KOPT-K1 (cell line): ENCODE measurements at regions not wholly inside any gene's neighbourhood (a gene's known extent, or its start where the extent isn't known, plus 50 kb on each side); places are given as distances from the start of the nearest gene placed in this dataset.

Experiments
- H3K27ac ChIP-seq: fragments of 200-600 bp; sonication (generic); 2 replicates; pipeline ENCODE4 v1.5.1; 2016; ENCODE audit warnings: antibody characterized with exemption, mild to moderate bottlenecking, low read depth, low read length; ENCODE audit not compliant: poor library complexity, severe bottlenecking
- H3K36me3 ChIP-seq: fragments of 200-600 bp; sonication (generic); 2 replicates; pipeline ENCODE4 v1.5.1; 2017; ENCODE audit warnings: antibody characterized with exemption, mild to moderate bottlenecking, low read length, moderate library complexity; ENCODE audit not compliant: insufficient read depth
- H3K9me3 ChIP-seq: fragments of 200-600 bp; sonication (generic); 2 replicates; pipeline ENCODE4 v1.5.1; 2017; ENCODE audit warnings: antibody characterized with exemption, low read length, mild to moderate bottlenecking; ENCODE audit not compliant: insufficient read depth, poor library complexity, severe bottlenecking

DNA sequence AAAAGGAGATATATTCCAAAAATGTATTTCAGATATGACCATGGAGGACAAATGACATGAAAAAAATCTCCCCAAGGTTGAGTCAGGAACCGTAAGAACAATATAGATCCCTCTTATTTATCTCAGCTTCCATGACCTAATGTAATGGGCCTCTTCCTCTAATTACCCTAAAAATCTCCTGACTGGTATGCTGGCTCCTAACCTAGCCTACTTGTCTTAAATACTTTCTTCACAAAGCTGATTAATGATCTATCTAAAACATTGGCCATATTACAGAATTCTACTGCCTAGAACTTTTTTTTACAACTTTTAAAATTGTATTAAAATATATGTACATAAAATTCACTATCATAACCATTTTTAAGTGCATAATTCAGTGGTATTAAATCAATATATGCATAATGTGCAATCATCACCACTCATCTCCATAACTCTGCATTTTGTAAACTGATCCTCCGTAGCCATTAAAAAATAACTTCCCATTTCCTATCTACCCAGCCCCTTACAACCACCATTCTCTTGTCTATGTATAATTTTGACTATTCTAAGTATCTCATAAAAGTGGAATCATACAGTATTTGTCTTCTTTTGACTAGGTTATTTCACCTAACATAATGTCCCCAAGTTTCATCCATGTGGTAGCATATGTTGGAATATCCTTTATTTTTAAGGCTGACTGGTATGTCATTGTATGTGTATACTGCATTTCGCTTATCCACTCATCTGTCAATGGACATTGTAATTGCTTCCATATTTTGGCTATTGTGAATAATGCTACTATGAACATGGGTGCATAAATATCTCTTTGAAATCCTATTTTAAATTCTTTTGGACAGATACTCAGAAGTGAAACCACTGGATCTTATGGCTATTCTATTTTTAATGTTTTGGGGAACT, 464.6 kb downstream of the ADAMTS20 start:
- Histone ChIP-seq H3K27ac (no peak overlapping the region), H3K9me3 (peaks cover 20% of the 10 kb centered on the region), H3K36me3 (no peaks in the 10 kb centered on the region)

DNA sequence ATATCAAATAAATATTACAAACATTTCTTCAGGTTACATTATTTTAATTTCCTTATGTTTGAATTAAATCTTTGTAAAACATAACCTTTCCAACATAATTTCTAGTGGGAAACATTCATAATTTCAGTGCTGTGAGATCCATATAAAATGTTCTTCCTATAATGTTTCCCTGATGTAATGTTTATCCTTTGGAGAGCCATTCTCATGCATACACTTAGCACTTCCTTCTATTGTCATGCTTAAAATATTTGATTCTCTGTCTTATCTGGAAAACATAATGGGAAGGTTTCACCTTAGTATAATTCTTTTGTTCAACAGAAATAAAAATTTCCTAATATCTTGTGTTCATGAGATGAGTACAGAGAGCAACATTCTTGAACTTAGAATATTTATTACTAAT, 472.5 kb downstream of the ADAMTS20 start:
- H3K27ac ChIP-seq = no peak overlapping the region
- no peaks in the 10 kb centered on the region for H3K36me3 ChIP-seq
- H3K9me3 ChIP-seq = peaks cover 9% of the 10 kb centered on the region

GRCh38 chr12:43078976-43079375, 473.0 kb downstream of the ADAMTS20 start:
- Histone ChIP-seq H3K9me3 (peaks cover 6% of the 10 kb centered on the region), H3K27ac (no peak overlapping the region), H3K36me3 (no peaks in the 10 kb centered on the region)

- H3K36me3 ChIP-seq = no peaks in the 10 kb centered on the region
- no peaks in the 10 kb centered on the region for H3K9me3 ChIP-seq
- no peak overlapping the region for H3K27ac ChIP-seq
Observed at GRCh38 chr12:43072431-43072830, 479.6 kb downstream of the ADAMTS20 start.

DNA sequence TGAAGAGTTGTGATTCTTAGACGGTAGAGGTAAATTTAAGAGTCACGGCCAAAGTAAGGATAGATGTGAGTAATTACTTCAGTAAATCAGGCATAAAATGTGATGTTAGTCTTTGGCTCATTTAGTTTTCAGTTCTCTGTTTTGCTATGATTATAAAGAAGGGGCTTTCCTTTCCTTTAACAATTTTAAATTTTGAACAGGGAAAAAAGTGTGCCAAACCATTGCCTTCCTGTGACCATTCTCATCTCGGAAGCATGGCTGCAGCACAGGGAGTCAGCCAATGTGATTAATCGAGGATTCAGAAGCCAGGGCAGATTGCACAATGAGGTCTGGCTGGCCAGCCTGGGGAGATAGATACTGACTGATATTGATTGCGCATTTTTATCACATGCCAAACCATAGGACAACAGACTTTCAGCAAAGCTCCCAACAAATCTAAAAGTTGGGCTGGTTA, 480.2 kb upstream of the PRICKLE1 start:
- Histone ChIP-seq H3K9me3 (no peaks in the 10 kb centered on the region), H3K27ac (no peak overlapping the region), H3K36me3 (no peaks in the 10 kb centered on the region)

DNA sequence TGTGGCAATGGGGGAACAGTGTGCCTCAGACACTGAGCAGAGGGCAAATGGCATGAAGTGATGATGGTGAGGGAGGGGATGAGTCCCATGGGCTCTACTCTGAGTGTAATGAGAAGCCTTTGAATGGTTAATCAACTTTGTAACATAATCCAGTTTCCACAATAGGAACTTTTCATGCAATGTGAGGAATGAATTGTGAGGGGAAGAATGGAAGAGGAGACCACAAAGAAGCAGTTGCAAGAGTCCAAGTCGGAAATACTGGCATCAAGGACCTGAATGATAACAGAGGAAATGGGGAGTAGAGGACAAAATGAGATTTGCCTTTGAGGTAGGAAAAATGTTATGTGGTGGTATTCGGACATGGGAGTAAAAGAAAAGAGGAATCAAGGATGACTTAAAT, 476.9 kb upstream of the PRICKLE1 start:
- H3K27ac ChIP-seq = no peak overlapping the region
- H3K36me3 ChIP-seq = no peaks in the 10 kb centered on the region
- H3K9me3 ChIP-seq = no peaks in the 10 kb centered on the region

GRCh38 chr12:43063650-43064049, 474.1 kb upstream of the PRICKLE1 start:
- Histone ChIP-seq H3K36me3 (no peaks in the 10 kb centered on the region), H3K9me3 (no peaks in the 10 kb centered on the region), H3K27ac (no peak overlapping the region)

- Histone ChIP-seq H3K36me3 (no peaks in the 10 kb centered on the region), H3K27ac (no peak overlapping the region), H3K9me3 (no peaks in the 10 kb centered on the region)
Observed at GRCh38 chr12:43062201-43062895, 472.8 kb upstream of the PRICKLE1 start.

- H3K9me3 ChIP-seq = no peaks in the 10 kb centered on the region
- H3K36me3 ChIP-seq = no peaks in the 10 kb centered on the region
- H3K27ac ChIP-seq = no peak overlapping the region
Observed at GRCh38 chr12:43060742-43061141, 471.2 kb upstream of the PRICKLE1 start.

DNA sequence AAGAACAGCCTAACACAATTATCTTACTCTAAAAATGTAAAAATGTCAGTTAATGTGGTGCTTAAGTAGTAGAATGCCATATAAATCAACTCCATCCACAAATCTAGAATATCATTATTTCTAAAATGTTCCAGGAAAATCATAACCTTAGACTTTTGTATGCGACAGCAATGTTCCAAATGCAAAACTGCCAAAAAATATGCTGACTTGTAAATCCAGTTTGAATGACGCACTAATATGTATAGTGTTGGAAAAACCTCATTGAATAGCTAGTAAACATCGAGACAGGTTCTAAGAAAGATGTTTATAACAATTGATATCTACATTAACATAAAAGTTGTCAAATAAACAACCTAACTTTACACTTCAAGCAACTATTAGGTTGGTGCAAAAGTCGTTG, 469.1 kb upstream of the PRICKLE1 start:
- no peaks in the 10 kb centered on the region for H3K36me3 ChIP-seq
- no peaks in the 10 kb centered on the region for H3K9me3 ChIP-seq
- H3K27ac ChIP-seq = no peak overlapping the region

DNA sequence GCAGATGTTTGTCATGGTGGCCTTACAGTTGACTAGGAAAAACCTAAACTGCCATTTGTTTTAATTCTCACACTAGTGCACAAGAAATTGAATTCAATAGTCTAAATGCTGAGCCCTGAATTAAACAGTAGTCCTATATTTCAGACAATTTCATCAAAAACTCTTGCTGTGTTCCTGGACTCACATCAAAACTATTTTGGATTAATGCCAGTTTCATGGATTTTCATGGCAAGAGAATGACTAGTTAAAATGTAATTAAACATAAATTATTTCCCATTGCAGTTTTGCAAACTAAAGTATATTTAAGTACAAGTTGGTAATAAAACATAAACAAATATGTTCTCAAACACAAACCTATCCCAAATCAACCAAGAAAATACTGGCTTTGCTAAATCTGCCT, 468.0 kb upstream of the PRICKLE1 start:
- H3K9me3 ChIP-seq = no peaks in the 10 kb centered on the region
- H3K27ac ChIP-seq = no peak overlapping the region
- no peaks in the 10 kb centered on the region for H3K36me3 ChIP-seq

GRCh38 chr12:43054085-43054484, 464.5 kb upstream of the PRICKLE1 start:
- Histone ChIP-seq H3K36me3 (no peaks in the 10 kb centered on the region), H3K9me3 (no peaks in the 10 kb centered on the region), H3K27ac (no peak overlapping the region)

GRCh38 chr12:43052441-43052840, 462.9 kb upstream of the PRICKLE1 start:
- Histone ChIP-seq H3K36me3 (no peaks in the 10 kb centered on the region), H3K27ac (no peak overlapping the region), H3K9me3 (no peaks in the 10 kb centered on the region)

- Histone ChIP-seq H3K27ac (no peak overlapping the region), H3K36me3 (no peaks in the 10 kb centered on the region), H3K9me3 (no peaks in the 10 kb centered on the region)
Observed at GRCh38 chr12:43044241-43044640, 454.7 kb upstream of the PRICKLE1 start.

GRCh38 chr12:43038991-43039390, 449.4 kb upstream of the PRICKLE1 start:
- no peaks in the 10 kb centered on the region for H3K36me3 ChIP-seq
- no peak overlapping the region for H3K27ac ChIP-seq
- no peaks in the 10 kb centered on the region for H3K9me3 ChIP-seq
